GM10266 (cell line): ENCODE measurements at regions not wholly inside any gene's neighbourhood (a gene's known extent, or its start where the extent isn't known, plus 50 kb on each side); places are given as distances from the start of the nearest gene placed in this dataset.
"Not testable (repeated sequence)": the region's sequence is repeated elsewhere in the genome, so short reads cannot be mapped to it uniquely, and the experiment has no call there.

Source experiments
- DNase-seq: peaks from one replicate; pipeline ENCODE4 v3.0.0; 2012; ENCODE audit errors: extremely low spot score
- TF ChIP-seq, protein P1 (sequence below): IDR thresholded peaks from 2 replicates; pipeline ENCODE4 v1.5.1; 2012; ENCODE audit warnings: mild to moderate bottlenecking, low read depth; ENCODE audit not compliant: control insufficient read depth, insufficient read depth; ENCODE audit errors: missing control alignments

DNA sequence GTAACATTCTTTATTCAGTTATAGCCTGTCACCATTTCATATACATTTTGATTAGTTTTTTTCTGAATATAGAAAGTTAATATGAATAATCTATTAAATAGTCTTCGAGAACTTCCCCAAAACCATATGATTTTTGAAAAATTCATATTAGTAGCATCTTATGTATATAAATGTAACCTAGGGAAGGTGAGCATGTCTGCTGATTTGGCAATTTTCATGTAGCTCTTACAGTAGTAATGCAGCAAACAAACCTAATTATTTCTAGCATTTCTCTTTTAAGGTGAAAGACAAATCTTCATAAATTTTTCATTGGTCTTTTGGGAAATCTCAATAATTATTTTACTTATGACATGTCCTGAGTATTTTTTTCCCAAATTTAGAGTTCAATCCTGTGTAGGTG is 939.0 kb downstream of the TBC1D32 start:
- no peak for DNase-seq
- TF ChIP-seq, protein P1, sequence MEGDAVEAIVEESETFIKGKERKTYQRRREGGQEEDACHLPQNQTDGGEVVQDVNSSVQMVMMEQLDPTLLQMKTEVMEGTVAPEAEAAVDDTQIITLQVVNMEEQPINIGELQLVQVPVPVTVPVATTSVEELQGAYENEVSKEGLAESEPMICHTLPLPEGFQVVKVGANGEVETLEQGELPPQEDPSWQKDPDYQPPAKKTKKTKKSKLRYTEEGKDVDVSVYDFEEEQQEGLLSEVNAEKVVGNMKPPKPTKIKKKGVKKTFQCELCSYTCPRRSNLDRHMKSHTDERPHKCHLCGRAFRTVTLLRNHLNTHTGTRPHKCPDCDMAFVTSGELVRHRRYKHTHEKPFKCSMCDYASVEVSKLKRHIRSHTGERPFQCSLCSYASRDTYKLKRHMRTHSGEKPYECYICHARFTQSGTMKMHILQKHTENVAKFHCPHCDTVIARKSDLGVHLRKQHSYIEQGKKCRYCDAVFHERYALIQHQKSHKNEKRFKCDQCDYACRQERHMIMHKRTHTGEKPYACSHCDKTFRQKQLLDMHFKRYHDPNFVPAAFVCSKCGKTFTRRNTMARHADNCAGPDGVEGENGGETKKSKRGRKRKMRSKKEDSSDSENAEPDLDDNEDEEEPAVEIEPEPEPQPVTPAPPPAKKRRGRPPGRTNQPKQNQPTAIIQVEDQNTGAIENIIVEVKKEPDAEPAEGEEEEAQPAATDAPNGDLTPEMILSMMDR, result no peak

DNA sequence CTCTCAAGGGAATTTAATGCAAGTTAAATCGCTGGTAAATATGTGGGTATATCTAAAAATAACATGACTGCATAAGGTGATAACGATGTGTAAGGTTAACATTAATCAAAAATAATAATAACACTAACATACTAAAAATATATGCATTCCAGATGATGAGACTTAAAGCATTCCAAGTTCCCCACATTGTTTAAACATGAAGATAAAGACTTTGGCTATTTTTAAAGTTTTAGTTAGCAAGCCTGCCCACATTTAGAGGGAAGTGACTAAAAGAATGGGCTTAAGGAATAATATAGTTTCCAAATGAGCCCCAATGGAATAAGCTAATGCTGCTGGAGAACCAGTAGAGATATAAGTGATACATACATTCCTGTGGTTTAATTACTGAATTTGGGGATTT is 941.3 kb downstream of the TBC1D32 start:
- DNase-seq, result no peak
- TF ChIP-seq, protein P1, result no peak

DNA sequence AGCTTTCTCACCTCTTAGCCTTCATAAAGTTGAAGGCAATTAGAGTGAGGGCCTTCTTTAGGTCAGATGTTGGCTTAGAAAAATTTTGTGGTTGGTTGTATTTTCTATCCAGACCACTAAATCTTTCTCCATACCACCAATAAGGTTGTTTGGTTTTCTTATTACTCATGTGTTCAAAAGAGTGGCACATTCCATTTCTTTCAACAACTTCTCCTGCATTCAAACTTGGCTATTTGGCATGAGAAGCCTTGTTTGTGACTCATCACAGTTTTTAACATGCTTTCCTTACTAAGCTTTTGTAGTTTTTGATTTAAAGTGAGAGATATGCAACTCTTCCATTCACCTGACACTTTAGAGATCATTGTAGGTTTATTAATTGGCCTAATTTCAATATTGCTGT is 949.6 kb downstream of the TBC1D32 start:
- TF ChIP-seq, protein P1, result no peak
- no peak for DNase-seq

DNA sequence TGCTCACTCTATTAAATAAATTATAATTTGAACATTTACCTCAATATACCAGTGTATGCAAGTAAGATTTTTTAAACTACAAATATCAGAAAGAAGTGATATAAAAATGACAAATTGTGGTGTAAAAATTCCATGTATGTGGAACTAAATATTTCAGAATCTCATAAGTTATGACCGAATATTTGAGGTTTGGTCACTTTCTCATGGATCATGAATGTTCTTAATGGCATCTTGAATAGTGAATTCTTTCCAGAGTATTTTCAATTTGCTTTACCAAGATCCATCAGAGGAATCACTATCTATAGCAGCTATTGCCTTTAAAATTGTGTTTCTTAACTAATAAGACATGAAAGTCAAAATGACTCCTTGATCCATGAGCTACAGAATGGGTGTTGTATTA is 950.6 kb downstream of the TBC1D32 start:
- TF ChIP-seq, protein P1, result no peak
- DNase-seq, result no peak

DNA sequence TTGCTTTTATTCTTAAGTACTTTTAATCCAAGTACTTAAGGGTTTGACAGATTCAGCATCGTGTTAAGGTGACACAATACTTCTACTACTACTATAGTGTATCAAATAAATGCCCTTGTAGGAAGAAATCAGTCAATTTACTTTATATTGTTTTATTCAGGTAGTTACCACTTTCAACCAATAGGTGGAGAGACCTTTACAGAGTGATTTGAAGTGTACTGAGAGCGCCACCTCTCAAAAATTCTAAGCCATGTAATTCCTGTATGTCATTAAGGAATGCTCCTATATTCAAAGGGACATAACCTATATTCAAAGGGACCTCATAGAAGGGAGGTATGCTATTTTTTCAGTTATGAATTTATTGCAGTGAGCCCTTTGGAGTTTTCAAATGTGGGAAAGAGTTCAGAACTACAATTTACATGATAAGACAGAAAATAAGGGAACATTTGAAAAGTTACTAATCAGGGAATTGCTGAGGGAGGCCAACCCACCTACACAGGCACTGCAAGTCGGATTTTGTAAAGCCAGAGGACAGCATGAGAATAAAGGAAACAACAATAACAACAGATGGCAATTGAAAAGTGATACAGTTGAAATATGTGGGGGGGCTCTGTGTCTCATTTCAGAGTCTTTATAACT is 955.6 kb downstream of the TBC1D32 start:
- peak; percentile 12 for DNase-seq
- TF ChIP-seq, protein P1, result peak; percentile 39

DNA sequence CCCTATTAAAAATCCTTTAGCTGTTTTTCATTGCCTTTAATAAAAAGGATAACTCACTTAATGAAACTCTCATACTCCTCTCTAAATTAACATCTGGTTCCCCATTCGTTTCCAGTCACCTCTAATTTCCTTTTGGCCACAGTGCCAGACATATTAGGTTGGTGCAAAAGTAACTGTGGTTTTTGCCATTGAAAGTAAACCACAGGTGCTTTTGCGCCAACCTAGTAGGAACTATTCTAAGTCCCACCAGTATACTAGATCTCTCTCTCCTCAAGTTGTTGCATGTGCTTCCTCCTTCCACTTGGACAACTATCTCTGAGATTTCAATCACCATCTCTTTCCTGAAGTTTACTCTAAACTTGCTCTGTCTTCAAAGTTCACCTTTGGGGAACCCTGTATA is 961.1 kb downstream of the TBC1D32 start:
- DNase-seq, result no peak
- TF ChIP-seq, protein P1, result no peak

DNA sequence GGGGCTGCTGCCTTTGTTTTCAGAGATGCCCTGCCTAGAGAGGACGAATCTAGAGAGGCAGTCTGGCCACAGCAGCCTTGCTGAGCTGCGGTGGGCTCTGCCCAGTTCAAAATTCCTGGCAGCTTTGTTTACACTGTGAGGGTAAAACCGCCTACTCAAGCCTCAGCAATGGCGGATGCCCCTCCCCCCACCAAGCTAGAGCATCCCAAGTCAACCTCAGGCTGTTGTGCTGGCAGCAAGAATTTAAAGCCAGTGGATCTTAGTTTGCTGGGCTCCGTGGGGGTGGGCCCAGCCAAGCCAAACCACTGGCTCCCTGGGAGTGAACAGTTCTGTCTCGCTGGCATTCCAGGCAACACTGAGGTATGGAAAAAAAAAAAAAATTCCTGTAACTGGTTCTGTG is 970.9 kb downstream of the TBC1D32 start:
- no peak for DNase-seq

DNA sequence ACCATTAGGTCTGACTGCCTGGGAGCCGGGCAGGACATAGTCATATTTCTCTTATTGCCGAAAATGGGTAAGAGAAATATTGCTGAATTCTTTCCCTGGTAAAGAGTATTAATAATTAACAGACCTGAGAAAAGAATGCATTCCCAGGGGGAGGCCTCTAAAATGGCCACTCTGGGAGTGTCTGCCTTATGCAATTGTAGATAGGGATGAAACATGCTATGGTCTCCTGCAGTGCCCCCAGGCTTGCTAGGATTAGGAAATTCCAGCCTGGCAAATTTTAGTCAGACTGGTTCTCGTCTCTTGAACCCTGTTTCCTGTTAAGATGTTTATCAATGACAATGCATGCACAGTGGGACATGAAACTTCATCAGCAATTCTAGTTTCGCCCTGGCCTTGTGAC is 975.7 kb downstream of the TBC1D32 start:
- not testable (repeated sequence) for DNase-seq

More for the DNA sequence above, 970.9 kb downstream of the TBC1D32 start:
- TF ChIP-seq, protein P1, result no peak
